ENCODE measurements at regions not wholly inside any gene's neighbourhood (a gene's known extent, or its start where the extent isn't known, plus 50 kb on each side); places are given as distances from the start of the nearest gene placed in this dataset.

GRCh38 chr3:5531039-5531438, 343.5 kb downstream of the EDEM1 start:
- no peaks in the 10 kb centered on the region for H3K27me3 ChIP-seq (replicated peaks; ENCODE audit: insufficient read depth)
- DNase-seq (ENCODE audit: low spot score) (no peak), ATAC-seq (ENCODE audit: insufficient number of reproducible peaks, low FRiP score, low read depth) (no peak)
- TF ChIP-seq CTCF (IDR thresholded peaks at IDR 0.05): no peak
- no peak overlapping the region for H3K27ac ChIP-seq
- no peaks in the 10 kb centered on the region for H3K9me3 ChIP-seq
- no peaks in the 10 kb centered on the region for H3K4me1 ChIP-seq (ENCODE audit: control insufficient read depth in 1 of 2, low read depth in 2 of 2)
- no peak overlapping the region for H3K4me3 ChIP-seq
- H3K36me3 ChIP-seq: no peaks in the 10 kb centered on the region

GRCh38 chr3:5531741-5532290, 344.3 kb downstream of the EDEM1 start:
- ATAC-seq (ENCODE audit: insufficient number of reproducible peaks, low FRiP score, low read depth) (no peak), DNase-seq (ENCODE audit: low spot score) (no peak)
- H3K27ac ChIP-seq: no peak overlapping the region
- no peak overlapping the region for H3K4me3 ChIP-seq
- no peak for TF ChIP-seq CTCF (IDR thresholded peaks at IDR 0.05)
- H3K4me1 ChIP-seq (ENCODE audit: control insufficient read depth in 1 of 2, low read depth in 2 of 2): no peaks in the 10 kb centered on the region
- H3K36me3 ChIP-seq: no peaks in the 10 kb centered on the region
- H3K27me3 ChIP-seq (replicated peaks; ENCODE audit: insufficient read depth): no peaks in the 10 kb centered on the region
- no peaks in the 10 kb centered on the region for H3K9me3 ChIP-seq

GRCh38 chr3:5540532-5540931, 353.0 kb downstream of the EDEM1 start:
- Histone ChIP-seq H3K27ac (no peak overlapping the region), H3K27me3 (replicated peaks; ENCODE audit: insufficient read depth) (no peaks in the 10 kb centered on the region), H3K36me3 (no peaks in the 10 kb centered on the region), H3K9me3 (peaks cover 3% of the 10 kb centered on the region), H3K4me3 (no peak overlapping the region), H3K4me1 (ENCODE audit: control insufficient read depth in 1 of 2, low read depth in 2 of 2) (no peaks in the 10 kb centered on the region)
- DNase-seq (ENCODE audit: low spot score) (no peak), ATAC-seq (ENCODE audit: insufficient number of reproducible peaks, low FRiP score, low read depth) (no peak)
- no peak for TF ChIP-seq CTCF (IDR thresholded peaks at IDR 0.05)

GRCh38 chr3:5542472-5542871, 355.0 kb downstream of the EDEM1 start:
- H3K4me3 ChIP-seq: no peak overlapping the region
- H3K36me3 ChIP-seq: no peaks in the 10 kb centered on the region
- no peak overlapping the region for H3K27ac ChIP-seq
- H3K27me3 ChIP-seq (replicated peaks; ENCODE audit: insufficient read depth): no peaks in the 10 kb centered on the region
- no peaks in the 10 kb centered on the region for H3K4me1 ChIP-seq (ENCODE audit: control insufficient read depth in 1 of 2, low read depth in 2 of 2)
- TF ChIP-seq CTCF (IDR thresholded peaks at IDR 0.05): no peak
- ATAC-seq (ENCODE audit: insufficient number of reproducible peaks, low FRiP score, low read depth): no peak
- DNase-seq (ENCODE audit: low spot score): no peak
- H3K9me3 ChIP-seq: peaks cover 9% of the 10 kb centered on the region

- Histone ChIP-seq H3K27me3 (replicated peaks; ENCODE audit: insufficient read depth) (no peaks in the 10 kb centered on the region), H3K4me3 (no peak overlapping the region), H3K4me1 (ENCODE audit: control insufficient read depth in 1 of 2, low read depth in 2 of 2) (no peaks in the 10 kb centered on the region), H3K9me3 (peaks cover 9% of the 10 kb centered on the region), H3K36me3 (no peaks in the 10 kb centered on the region), H3K27ac (no peak overlapping the region)
- ATAC-seq (ENCODE audit: insufficient number of reproducible peaks, low FRiP score, low read depth) (no peak), DNase-seq (ENCODE audit: low spot score) (no peak)
- no peak for TF ChIP-seq CTCF (IDR thresholded peaks at IDR 0.05)
These were observed 355.5 kb downstream of the EDEM1 start for GRCh38 chr3:5543047-5543446.
